RWPE1 (cell line): ENCODE measurements at regions not wholly inside any gene's neighbourhood (a gene's known extent, or its start where the extent isn't known, plus 50 kb on each side); places are given as distances from the start of the nearest gene placed in this dataset.

Experiments used
- CTCF ChIA-PET: fragments of 350-600 bp; sonication (Branson Sonifier 250); formaldehyde crosslinking; extraction: SDS; loops from one replicate; lab custom pipeline; 2021; lab: Yijun Ruan, JAX
- POLR2A ChIA-PET: fragments of 400-600 bp; formaldehyde crosslinking; extraction: SDS; loops from one replicate; lab custom pipeline; 2020; ENCODE audit warnings: antibody characterized with exemption; ENCODE audit not compliant: low non-redundant PET; lab: Yijun Ruan, JAX
- DNase-seq: peaks from one replicate; pipeline ENCODE4 v3.0.0; 2012; ENCODE audit warnings: low spot score
- H3K27ac ChIP-seq: fragments of 450-650 bp; 2 replicates; pipeline ENCODE4 v1.5.1; 2017
- CTCF ChIP-seq: fragments of 450-650 bp; conservative IDR thresholded peaks from 2 replicates; pipeline ENCODE4 v1.5.1; 2017; ENCODE audit warnings: low read depth, mild to moderate bottlenecking

DNA sequence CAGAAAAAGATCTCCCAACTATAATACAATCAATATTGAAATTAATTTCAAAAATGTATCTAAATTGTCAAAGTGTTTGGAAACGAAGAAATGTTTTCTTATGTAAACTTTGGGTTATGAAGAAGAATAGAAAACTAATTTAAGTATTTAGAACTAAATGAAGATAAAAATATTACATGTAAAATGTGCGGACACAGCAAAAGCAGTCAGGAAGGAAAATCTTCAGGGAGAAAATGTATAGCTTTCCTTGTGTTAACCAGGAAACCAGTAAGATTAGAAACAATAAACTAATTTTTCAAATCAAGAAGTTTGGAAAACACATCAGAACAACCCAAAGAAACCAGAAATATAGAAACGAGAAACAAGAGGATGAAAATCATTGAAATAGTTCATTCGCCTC lies 466.5 kb downstream of the BRD1 start:
- no peak for TF ChIP-seq CTCF
- ChIA-PET CTCF (no interaction called here), POLR2A (no interaction called here)
- DNase-seq: no peak
- H3K27ac ChIP-seq: no peak overlapping the region

- DNase-seq: no peak
- H3K27ac ChIP-seq: no peak overlapping the region
- ChIA-PET POLR2A (no interaction called here), CTCF (no interaction called here)
- no peak for TF ChIP-seq CTCF
Observed at GRCh38 chr22:49360746-49361145, 466.9 kb downstream of the BRD1 start.

GRCh38 chr22:49359076-49359475 lies 468.6 kb downstream of the BRD1 start:
- ChIA-PET POLR2A (no interaction called here), CTCF (interaction anchor here (0.6 kb wide), 1 partner anchor 217 kb away, joined by 3 read pairs; no protein-coding TSS in a partner anchor)
- DNase-seq: no peak
- TF ChIP-seq CTCF: no peak
- no peak overlapping the region for H3K27ac ChIP-seq

DNA sequence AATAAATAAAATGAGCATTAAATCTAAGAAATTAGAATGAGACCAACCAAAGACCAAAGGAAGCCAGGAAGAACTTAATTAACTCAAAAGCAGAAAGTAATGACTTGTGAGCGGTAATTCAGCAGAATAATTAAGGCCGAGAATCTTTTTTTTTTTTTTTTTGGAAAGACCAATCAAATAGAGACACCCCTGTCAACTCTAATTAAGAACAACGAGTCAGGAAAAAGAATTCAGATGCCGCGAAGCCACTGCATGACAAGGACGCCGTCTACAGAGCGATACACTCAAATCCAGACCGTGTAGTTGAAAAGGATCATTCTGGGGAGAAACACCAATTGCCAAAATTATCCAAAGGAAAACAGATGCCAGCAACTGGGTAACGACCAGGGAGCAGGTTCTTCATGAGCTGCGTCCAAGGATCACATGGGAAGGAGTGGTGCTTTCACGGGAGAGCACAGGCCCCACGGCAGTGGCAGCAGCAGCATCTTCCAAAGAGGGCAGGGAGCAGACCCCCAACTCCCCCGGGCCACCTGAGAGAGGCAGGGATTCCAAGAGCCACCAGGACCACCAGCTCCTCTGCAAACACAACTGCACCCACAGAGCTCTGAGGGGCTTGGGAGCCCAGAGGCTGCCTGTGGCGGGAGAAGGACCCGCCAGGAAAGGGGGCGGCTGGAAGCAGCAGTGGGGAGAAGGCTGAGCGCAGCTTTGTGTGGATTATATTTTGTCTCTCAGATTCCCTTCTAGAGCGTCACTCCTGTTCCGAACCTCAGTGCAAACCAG lies 469.8 kb downstream of the BRD1 start:
- TF ChIP-seq CTCF: no peak
- ChIA-PET CTCF (interaction anchor here (0.7 kb wide), 1 partner anchor 230 kb away, joined by 4 read pairs; no protein-coding TSS in a partner anchor), POLR2A (no interaction called here)
- DNase-seq: no peak
- H3K27ac ChIP-seq: no peak overlapping the region

- CTCF ChIA-PET: no interaction called here
- TF ChIP-seq CTCF: no peak
- POLR2A ChIA-PET: no interaction called here
- DNase-seq: no peak
- H3K27ac ChIP-seq: no peak overlapping the region
Observed at GRCh38 chr22:49356428-49356827, 471.2 kb downstream of the BRD1 start.

GRCh38 chr22:49355211-49355920 lies 472.3 kb downstream of the BRD1 start:
- no peak for TF ChIP-seq CTCF
- CTCF ChIA-PET: no interaction called here
- H3K27ac ChIP-seq: no peak overlapping the region
- DNase-seq: no peak
- POLR2A ChIA-PET: no interaction called here
